Astrocyte (in vitro differentiated cells and primary cell): ENCODE measurements at regions not wholly inside any gene's neighbourhood (a gene's known extent, or its start where the extent isn't known, plus 50 kb on each side); places are given as distances from the start of the nearest gene placed in this dataset.

Experiments
- DNase-seq: peaks from one replicate; pipeline ENCODE4 v3.0.0-alpha.2; 2010; ENCODE audit warnings: low read depth
- FAIRE-seq: peaks from 2 replicates; lab custom pipeline; 2011; peaks lifted over from hg19 to GRCh38; lab: Jason Lieb, UNC
- H2AFZ ChIP-seq: 2 replicates; pipeline ENCODE4 v1.6.0; 2012; ENCODE audit warnings: low read depth, low read length, inconsistent platforms
- H3K27ac ChIP-seq: 2 replicates; pipeline ENCODE4 v1.5.1; 2011; ENCODE audit warnings: low read depth, low read length, inconsistent platforms
- H3K27me3 ChIP-seq: 2 replicates; pipeline ENCODE4 v1.6.0; 2011; ENCODE audit warnings: low read length, inconsistent platforms; ENCODE audit not compliant: insufficient read depth
- H3K36me3 ChIP-seq: 2 replicates; pipeline ENCODE4 v1.5.1; 2011; ENCODE audit warnings: low read length, inconsistent platforms; ENCODE audit not compliant: insufficient read depth
- H3K4me1 ChIP-seq: 2 replicates; pipeline ENCODE4 v1.5.1; 2011; ENCODE audit warnings: low read length, inconsistent platforms; ENCODE audit not compliant: insufficient read depth
- H3K4me2 ChIP-seq: 2 replicates; pipeline ENCODE4 v1.6.0; 2012; ENCODE audit warnings: low read length, inconsistent platforms
- H3K4me3 ChIP-seq: 2 replicates; pipeline ENCODE4 v1.5.1; 2011; ENCODE audit warnings: low read depth, mild to moderate bottlenecking, low read length, inconsistent platforms; ENCODE audit not compliant: insufficient read depth
- H3K79me2 ChIP-seq: 2 replicates; pipeline ENCODE4 v1.6.0; 2012; ENCODE audit warnings: mild to moderate bottlenecking, low read length, inconsistent platforms; ENCODE audit not compliant: insufficient read depth
- H3K9ac ChIP-seq: 2 replicates; pipeline ENCODE4 v1.6.0; 2012; ENCODE audit warnings: mild to moderate bottlenecking, low read length, inconsistent platforms
- H3K9me3 ChIP-seq: 2 replicates; pipeline ENCODE4 v1.5.1; 2012; ENCODE audit warnings: low read depth, mild to moderate bottlenecking, low read length, inconsistent platforms; ENCODE audit not compliant: insufficient read depth
- H4K20me1 ChIP-seq: 2 replicates; pipeline ENCODE4 v1.6.0; 2012; ENCODE audit warnings: low read length, inconsistent platforms; ENCODE audit not compliant: insufficient read depth
- H3K27ac Mint-ChIP-seq: one replicate; pipeline ENCODE4 v1.8.0; 2021; ENCODE audit warnings: mild to moderate bottlenecking, mixed read lengths; ENCODE audit not compliant: unreplicated experiment
- H3K27me3 Mint-ChIP-seq: one replicate; pipeline ENCODE4 v1.8.0; 2021; ENCODE audit warnings: low read depth, mixed read lengths; ENCODE audit not compliant: unreplicated experiment
- H3K36me3 Mint-ChIP-seq: one replicate; pipeline ENCODE4 v1.8.0; 2021; ENCODE audit warnings: low read depth, mixed read lengths; ENCODE audit not compliant: unreplicated experiment
- H3K4me1 Mint-ChIP-seq: one replicate; pipeline ENCODE4 v1.8.0; 2021; ENCODE audit warnings: low read depth, mixed read lengths; ENCODE audit not compliant: unreplicated experiment
- H3K4me3 Mint-ChIP-seq: one replicate; pipeline ENCODE4 v1.8.0; 2021; ENCODE audit warnings: mild to moderate bottlenecking, moderate library complexity, mixed read lengths; ENCODE audit not compliant: unreplicated experiment
- H3K9me3 Mint-ChIP-seq: one replicate; pipeline ENCODE4 v1.8.0; 2021; ENCODE audit warnings: mild to moderate bottlenecking, mixed read lengths; ENCODE audit not compliant: unreplicated experiment
- CTCF ChIP-seq: IDR thresholded peaks from 2 replicates; pipeline ENCODE4 v1.5.1; 2011; ENCODE audit warnings: low read depth, mild to moderate bottlenecking, inconsistent platforms, low read length, moderate library complexity; ENCODE audit not compliant: insufficient read depth
- EZH2 ChIP-seq: IDR thresholded peaks from 2 replicates; pipeline ENCODE4 v1.6.1; 2012; ENCODE audit warnings: mild to moderate bottlenecking, low read length, inconsistent platforms; ENCODE audit not compliant: insufficient read depth

GRCh38 chr1:218847089-218847768 is 326.4 kb upstream of the LYPLAL1 start:
- Mint-ChIP-seq H3K4me3 (no peak overlapping the region), H3K27me3 (peaks cover 4% of the 10 kb centered on the region), H3K27ac (no peak overlapping the region), H3K9me3 (peaks cover 1% of the 10 kb centered on the region), H3K4me1 (peaks cover 3% of the 10 kb centered on the region), H3K36me3 (no peaks in the 10 kb centered on the region)
- Histone ChIP-seq H4K20me1 (no peaks in the 10 kb centered on the region), H3K9ac (no peak overlapping the region), H3K9me3 (no peaks in the 10 kb centered on the region), H3K4me1 (peaks cover 4% of the 10 kb centered on the region), H2AFZ (no peak overlapping the region), H3K27me3 (no peaks in the 10 kb centered on the region), H3K27ac (no peak overlapping the region), H3K4me3 (no peak overlapping the region), H3K36me3 (no peaks in the 10 kb centered on the region), H3K79me2 (no peaks in the 10 kb centered on the region), H3K4me2 (no peak overlapping the region)
- TF ChIP-seq EZH2 (no peak), CTCF (no peak)
- FAIRE-seq: no peak
- no peak for DNase-seq

- TF ChIP-seq CTCF (no peak), EZH2 (no peak)
- Histone ChIP-seq H3K9me3 (no peaks in the 10 kb centered on the region), H2AFZ (no peak overlapping the region), H3K4me1 (peaks cover 4% of the 10 kb centered on the region), H3K36me3 (no peaks in the 10 kb centered on the region), H4K20me1 (no peaks in the 10 kb centered on the region), H3K79me2 (no peaks in the 10 kb centered on the region), H3K27ac (no peak overlapping the region), H3K4me2 (no peak overlapping the region), H3K27me3 (no peaks in the 10 kb centered on the region), H3K9ac (no peak overlapping the region), H3K4me3 (no peak overlapping the region)
- Mint-ChIP-seq H3K4me3 (no peak overlapping the region), H3K9me3 (peaks cover 1% of the 10 kb centered on the region), H3K4me1 (peaks cover 3% of the 10 kb centered on the region), H3K36me3 (no peaks in the 10 kb centered on the region), H3K27ac (no peak overlapping the region), H3K27me3 (peaks cover 6% of the 10 kb centered on the region)
- FAIRE-seq: no peak
- no peak for DNase-seq
Observed at GRCh38 chr1:218848009-218848408, 325.7 kb upstream of the LYPLAL1 start.

- peaks cover 4% of the 10 kb centered on the region for H3K4me1 ChIP-seq
- no peaks in the 10 kb centered on the region for H3K36me3 ChIP-seq
- H2AFZ ChIP-seq: no peak overlapping the region
- H3K4me3 ChIP-seq: no peak overlapping the region
- Mint-ChIP-seq H3K36me3 (no peaks in the 10 kb centered on the region), H3K4me3 (no peak overlapping the region), H3K27me3 (peaks cover 5% of the 10 kb centered on the region), H3K27ac (no peak overlapping the region), H3K4me1 (peaks cover 3% of the 10 kb centered on the region), H3K9me3 (peaks cover under 1% of the 10 kb centered on the region)
- DNase-seq: no peak
- no peak overlapping the region for H3K9ac ChIP-seq
- H3K4me2 ChIP-seq: no peak overlapping the region
- H3K27ac ChIP-seq: no peak overlapping the region
- no peak for FAIRE-seq
- no peaks in the 10 kb centered on the region for H3K9me3 ChIP-seq
- no peaks in the 10 kb centered on the region for H4K20me1 ChIP-seq
- no peaks in the 10 kb centered on the region for H3K27me3 ChIP-seq
- no peaks in the 10 kb centered on the region for H3K79me2 ChIP-seq
- no peak for TF ChIP-seq EZH2
- TF ChIP-seq CTCF: no peak
Observed at GRCh38 chr1:218850367-218850766, 323.3 kb upstream of the LYPLAL1 start.
